UCSD-AML1 (cell line): ENCODE measurements at regions not wholly inside any gene's neighbourhood (a gene's known extent, or its start where the extent isn't known, plus 50 kb on each side); places are given as distances from the start of the nearest gene placed in this dataset.
"Not testable (repeated sequence)": the region's sequence is repeated elsewhere in the genome, so short reads cannot be mapped to it uniquely, and the experiment has no call there.

Experiments used
- DNase-seq: peaks from one replicate; lab custom pipeline; 2025; ENCODE audit not compliant: unreplicated experiment; lab: John Stamatoyannopoulos, UW

DNA sequence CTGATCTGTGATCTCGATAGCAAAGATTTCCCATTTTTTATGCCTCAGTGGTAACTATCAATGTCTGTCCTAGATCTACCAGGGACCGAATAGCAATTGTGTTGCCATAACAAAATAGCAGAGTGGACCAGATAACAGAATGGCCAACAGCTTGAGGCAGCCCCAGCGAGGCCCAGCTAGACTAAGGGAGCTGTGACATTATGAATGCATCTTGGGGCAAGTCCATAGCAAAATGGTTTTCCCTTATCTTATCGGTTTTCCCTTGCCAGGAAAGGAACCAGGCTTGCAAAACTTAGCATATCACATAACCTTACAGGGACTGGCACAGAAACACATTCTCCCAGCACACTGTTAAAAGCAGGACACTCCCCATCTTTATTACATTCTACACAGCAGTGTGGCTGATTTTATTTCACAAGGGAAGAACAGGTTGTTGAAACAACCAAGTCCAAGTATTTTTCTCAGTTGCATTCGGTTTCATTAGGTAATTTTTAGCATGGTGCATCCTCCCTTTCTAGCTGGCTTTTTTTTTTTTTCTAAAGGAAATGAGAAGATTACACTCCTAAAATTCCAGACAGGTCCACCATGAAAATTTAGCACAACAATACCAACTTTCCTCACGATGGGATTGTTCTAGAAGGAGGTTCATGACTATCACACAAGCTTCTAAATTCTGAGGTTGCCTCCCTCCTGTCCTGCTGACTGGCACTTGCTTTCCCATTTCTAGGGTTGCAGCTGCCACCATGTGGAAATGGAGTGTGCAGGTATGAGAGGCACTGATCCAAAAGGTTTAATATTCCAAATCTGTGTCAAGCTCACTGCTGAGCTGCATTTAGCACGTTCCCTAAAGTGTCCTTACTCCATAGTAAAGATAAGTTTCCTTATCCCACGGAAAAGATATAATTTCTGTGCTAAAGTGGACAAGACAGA, 97.0 kb upstream of the SLC35G4 start:
- no peak for DNase-seq

DNA sequence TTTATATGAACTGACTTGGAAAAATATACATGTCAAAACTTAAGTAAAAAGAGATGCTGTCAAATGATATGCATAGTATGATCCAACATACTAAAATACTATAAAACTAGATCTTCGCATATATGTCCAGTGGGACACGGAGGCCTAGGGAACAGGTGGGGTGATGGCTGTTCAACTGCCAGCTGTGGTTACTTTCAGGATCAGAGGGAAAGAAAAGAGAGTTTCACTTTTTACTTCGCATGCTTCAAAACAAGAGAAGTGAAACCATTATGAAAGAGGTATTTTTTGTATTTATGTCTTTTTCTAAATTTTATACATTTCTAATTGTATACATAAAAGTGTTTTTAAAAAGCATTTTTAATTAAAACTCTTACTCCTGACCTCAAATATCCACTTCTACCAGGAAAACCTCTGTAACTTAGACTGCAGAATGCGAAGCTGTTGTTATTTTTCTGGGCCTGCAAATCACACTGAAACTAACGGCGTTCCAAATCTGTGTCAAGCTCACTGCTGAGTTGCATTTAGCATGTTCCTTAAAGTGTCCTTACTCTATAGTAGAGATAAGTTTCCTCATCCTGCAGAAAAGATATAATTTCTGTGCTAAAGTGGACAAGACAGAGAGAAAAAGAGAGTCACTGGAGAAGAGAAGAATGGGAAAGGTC, 97.8 kb upstream of the SLC35G4 start:
- no peak for DNase-seq

GRCh38 chr18:11506856-11507255, 102.5 kb upstream of the SLC35G4 start:
- DNase-seq = no peak

DNA sequence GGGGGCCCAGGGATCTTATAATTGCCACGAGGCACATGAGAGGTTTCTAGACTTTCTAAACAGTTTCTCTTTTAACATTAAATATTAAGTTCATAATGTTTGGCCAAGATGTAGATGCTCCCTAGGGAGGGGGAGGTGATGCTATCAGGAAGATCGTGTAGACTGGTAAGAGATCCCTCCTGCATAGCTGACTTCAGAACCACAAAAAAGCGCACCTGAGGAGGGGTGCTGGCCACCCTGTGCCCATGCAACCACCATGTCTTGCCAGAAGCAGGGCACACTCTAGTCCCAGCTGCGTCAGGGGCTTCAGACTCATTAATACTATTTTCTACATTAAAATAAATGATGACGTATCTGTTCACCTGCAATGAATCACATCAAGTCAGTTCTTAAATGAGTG, 103.4 kb upstream of the SLC35G4 start:
- DNase-seq = no peak

GRCh38 chr18:11504962-11505361, 104.4 kb upstream of the SLC35G4 start:
- no peak for DNase-seq

DNA sequence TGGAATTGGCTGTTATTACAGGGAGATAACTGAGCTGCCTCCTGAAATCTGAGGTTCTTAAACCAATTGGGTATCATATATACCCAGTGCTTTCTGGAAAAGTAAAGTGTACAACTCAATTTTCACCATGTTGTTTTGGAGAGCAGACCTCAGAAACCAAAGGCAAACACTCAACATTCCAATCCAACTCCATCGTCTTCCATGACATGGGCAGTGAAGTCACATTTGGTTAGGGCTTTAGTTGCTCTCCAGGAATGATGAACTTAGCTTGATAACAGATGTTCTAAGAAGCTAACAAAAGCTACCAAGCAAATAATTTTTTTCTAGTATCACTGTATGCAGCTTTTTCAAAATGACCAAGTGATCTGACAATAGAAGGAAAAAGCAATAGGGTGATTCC, 107.0 kb upstream of the SLC35G4 start:
- no peak for DNase-seq

DNA sequence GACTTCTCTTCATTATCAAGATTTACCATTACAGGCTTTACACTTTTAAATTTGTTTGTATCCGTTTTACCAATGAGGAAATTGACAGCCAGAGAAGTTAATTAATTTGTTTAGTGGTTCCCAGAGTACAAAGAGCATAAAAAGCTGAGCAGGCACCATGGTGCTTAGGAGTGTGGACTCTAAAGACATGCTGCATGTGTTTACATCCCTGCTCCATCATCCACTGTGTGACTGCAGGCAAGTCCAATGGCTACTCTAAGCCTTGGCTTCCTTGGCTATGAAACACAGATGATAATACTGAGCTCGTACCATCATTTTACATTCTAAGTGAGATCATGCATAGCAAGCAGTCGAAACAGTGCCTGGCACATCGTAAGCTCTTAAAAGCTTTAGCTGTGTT, 108.0 kb upstream of the SLC35G4 start:
- no peak for DNase-seq

DNA sequence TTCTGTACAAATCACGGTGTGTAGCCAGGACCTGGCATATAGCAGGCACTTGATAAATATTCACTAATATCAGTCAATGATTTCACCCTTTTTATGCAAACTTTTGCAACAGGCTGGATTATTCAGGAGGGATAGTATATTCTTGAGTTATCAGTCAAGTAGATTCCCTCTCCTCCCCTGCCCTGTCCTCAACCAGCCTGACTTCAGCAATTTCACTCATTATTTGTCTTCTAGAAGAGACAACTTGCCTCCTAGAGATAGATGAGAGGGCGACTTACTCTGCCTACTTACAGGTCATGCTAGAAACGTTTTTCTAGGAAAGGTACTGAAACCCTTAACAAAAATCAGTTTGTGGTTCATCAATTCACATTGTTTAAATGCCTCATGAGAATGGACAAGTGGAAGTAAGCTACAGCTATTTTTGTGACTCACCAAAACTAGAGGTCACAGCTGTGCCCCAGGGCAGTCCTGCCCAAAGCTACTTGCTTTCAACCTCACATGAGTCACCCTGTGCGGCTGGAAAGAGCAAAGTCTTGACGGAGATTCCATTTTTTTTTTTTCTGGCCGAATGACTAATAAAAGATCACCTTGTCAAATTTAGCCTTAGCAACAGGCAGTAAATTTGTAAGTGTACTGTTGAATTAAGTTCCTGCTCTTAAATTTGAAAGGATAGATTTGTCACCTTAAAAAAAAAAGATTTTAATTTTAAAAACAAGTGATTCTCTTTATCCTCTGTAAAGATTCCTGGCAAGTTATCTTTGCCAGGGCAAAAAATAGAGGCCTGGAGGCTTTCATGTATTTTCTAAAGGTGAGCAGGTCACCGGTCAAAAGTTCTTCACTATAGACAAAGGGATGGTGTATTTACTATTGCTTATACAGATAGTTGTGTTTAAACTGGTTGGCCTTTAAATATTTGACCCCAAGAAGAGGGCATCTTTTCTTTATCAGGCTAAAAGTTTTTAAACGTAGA, 109.0 kb upstream of the SLC35G4 start:
- no peak for DNase-seq

- DNase-seq = no peak
Observed at GRCh38 chr18:11498821-11499220, 110.6 kb upstream of the SLC35G4 start.

DNA sequence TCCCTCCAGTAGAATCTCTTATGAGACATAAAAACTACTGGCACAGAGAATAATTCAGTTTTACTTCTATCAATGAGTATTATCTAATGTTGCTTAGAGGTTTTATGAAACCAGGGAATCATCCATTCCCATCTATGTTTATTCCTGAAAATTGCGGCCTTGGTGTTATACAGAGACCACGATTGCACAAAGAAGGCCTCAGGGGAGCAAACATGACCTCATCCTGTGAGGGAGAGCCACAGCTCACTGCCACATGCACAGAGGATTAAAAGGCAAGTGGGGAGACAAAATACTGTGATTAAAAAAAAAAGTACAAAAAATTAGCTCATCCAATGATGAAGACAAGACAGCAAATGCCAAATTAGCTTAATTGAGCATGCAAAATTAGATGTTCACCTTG, 111.8 kb upstream of the SLC35G4 start:
- no peak for DNase-seq

DNA sequence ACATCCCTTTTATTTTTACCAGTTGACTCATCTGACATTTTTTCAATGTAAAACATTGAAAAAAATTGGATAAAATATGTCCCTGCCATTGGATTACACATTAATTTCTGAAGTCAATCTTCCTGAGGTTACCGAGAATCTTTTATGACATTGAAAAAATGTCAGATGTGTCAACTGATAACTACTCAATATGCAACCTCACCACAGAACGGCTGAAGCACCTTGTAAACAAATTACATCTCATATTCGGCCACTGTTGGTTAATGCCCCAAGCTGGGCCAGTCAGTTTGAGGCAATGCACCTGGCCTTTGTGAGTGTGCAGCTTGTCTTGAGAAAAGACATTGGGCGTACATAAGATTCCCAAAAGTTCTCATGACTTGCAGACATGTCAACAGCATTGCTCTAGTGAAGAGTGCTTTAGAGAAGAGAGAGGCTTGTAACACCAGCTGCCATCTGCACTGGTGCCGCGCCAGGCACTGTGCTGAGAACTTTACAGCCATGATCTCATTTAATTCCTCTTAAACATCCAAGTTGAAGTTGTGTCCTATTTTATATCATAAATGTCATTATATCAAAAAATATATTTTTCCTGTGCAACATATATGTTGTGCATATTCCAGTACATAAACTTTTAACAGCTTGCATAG, 112.7 kb upstream of the SLC35G4 start:
- DNase-seq = no peak

DNA sequence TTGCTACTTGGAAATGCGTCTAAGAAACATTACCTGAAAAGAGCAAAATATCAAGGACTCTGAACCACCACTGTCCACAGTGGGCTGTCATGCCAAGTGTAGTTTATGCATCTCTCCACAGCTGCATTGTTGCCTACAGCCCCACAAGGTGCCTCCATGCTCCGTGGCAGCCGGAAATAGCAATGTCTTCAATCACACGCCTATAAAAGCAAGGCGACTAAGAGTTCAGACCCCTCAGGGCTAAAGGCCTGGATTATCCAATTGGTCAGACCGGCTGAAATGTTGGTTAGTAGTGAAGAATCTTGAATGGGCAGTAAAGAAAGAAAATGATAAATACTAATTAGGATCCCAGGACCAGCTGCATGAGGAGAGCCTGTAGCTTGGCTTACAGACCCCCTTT, 114.0 kb upstream of the SLC35G4 start:
- no peak for DNase-seq

DNA sequence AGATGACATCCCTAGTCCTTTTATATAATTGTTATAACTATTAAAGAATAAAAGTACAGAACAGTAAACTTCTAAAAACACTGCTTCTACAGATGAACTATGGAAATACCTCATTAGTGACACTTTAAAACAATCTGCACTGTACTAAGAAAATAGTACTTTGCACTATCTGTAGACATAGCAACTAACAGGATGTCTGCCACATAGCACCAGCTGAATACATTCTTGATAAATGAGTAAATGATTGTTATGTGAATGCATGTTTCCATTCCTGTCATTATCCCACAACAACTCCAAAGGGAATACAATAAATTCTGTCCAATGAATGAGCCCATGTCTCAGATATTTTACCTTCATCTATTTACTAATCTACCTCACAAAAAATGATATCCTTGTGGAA, 115.3 kb upstream of the SLC35G4 start:
- DNase-seq = no peak

DNA sequence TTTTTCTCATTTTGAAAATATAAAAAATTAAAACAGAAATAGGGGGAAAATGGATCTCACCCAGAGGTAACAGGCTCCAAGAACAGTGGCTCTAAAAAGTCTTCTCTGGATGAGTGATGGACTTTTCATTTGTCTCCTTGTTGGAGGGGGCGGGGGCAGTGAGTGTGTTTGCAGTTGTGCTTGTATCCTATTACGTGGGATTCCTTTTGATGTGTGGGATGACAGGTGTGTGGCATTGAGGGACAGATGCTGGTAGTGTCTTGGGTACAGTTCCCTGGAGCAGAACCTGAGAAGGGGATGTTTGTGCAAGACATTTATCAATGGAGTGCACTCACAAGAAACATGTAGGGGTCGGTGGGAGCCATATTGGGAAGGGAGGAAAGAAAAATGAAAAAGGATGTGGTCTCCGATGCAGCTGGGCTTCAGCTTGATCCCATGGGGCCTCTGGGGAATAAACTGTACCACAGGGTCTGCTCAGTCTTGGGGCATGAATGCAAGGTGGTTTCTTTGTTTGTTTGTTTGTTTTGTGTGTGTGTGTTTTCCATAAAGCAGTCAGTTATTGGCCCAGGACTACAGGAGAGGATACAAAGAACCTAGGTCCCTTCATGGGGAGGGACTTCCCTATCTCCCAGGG, 120.0 kb upstream of the SLC35G4 start:
- no peak for DNase-seq

GRCh38 chr18:11488175-11488574, 121.2 kb upstream of the SLC35G4 start:
- DNase-seq = no peak

GRCh38 chr18:11487390-11487789, 122.0 kb upstream of the SLC35G4 start:
- DNase-seq = no peak

DNA sequence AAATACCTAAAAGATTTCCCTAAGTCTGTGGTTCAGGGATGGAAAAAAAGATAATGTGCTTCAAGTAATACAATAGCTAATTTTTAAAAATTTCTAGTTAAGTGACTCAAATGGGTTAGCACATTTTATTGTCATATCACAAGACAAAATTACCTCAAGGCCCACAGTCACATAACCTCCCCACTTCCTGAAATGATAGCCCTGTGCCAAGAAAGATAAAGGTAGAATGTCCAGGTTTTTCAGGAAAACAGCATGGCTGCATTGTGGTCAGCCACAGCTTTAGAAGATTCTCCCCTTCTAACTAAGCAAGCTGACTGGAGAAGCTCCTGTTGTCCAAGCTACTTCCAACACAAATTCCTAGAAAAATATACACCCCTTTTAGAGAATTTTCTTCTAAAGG, 127.1 kb upstream of the SLC35G4 start:
- no peak for DNase-seq

- DNase-seq = no peak
Observed at GRCh38 chr18:11480692-11481091, 128.7 kb upstream of the SLC35G4 start.

DNA sequence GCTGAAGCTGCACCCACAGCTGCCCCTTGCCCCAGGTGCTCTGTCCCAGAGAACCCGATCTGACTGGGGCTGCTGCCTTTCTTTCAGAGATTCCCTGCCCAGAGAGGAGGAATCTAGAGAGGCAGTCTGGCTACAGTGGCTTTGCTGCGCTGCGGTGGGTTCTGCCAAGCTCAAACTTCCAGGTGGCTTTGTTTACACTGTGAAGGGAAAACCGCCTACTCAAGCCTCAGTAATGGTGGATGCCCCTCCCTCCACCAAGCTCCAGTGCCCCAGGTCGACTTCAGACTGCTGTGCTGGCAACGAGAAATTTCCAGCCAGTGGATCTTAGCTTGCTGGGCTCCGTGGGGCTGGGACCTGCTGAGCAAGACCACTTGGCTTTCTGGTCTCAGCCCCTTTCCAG, 130.4 kb upstream of the SLC35G4 start:
- DNase-seq = not testable (repeated sequence)

GRCh38 chr18:11470941-11471340, 138.5 kb upstream of the SLC35G4 start:
- no peak for DNase-seq
